DOHH2 (cell line): ENCODE measurements at regions not wholly inside any gene's neighbourhood (a gene's known extent, or its start where the extent isn't known, plus 50 kb on each side); places are given as distances from the start of the nearest gene placed in this dataset.

ENCODE experiments used
- EZH2phosphoT487 ChIP-seq: fragments of 200-600 bp; sonication (generic); IDR thresholded peaks from 2 replicates; pipeline ENCODE4 v1.6.1; 2017; ENCODE audit warnings: borderline replicate concordance, mild to moderate bottlenecking, antibody characterized with exemption, low read length, moderate library complexity, mixed read lengths
- TF ChIP-seq, protein P1 (sequence below): fragments of 200-600 bp; sonication (generic); IDR thresholded peaks from one replicate; pipeline ENCODE4 v1.5.1; 2014; ENCODE audit warnings: antibody characterized with exemption, mild to moderate bottlenecking, low read depth, low read length; ENCODE audit not compliant: poor library complexity, severe bottlenecking

DNA sequence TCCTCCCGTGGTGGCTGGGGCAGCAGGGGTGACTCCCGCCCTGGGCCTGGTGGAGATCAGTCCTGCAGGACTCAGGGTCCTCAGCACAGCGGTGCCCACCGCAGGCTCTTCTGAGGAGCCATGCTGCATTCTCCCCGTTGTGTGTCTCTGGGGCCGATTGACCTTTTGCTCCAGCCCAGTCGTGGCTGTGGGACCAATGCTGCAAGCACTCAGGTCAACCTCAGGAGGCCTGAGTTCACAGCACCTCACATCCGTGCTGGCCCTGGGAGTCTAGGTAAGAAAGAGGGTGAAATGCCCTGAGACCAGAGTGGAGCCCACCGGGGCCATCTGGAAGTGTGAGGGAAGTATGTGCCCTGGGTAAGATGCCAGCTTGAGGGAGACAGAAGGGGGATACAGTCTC lies 316.1 kb upstream of the B3GAT1 start:
- TF ChIP-seq, protein P1, sequence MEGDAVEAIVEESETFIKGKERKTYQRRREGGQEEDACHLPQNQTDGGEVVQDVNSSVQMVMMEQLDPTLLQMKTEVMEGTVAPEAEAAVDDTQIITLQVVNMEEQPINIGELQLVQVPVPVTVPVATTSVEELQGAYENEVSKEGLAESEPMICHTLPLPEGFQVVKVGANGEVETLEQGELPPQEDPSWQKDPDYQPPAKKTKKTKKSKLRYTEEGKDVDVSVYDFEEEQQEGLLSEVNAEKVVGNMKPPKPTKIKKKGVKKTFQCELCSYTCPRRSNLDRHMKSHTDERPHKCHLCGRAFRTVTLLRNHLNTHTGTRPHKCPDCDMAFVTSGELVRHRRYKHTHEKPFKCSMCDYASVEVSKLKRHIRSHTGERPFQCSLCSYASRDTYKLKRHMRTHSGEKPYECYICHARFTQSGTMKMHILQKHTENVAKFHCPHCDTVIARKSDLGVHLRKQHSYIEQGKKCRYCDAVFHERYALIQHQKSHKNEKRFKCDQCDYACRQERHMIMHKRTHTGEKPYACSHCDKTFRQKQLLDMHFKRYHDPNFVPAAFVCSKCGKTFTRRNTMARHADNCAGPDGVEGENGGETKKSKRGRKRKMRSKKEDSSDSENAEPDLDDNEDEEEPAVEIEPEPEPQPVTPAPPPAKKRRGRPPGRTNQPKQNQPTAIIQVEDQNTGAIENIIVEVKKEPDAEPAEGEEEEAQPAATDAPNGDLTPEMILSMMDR, result no peak
- TF ChIP-seq EZH2phosphoT487, result no peak
